ENCODE measurements at regions not wholly inside any gene's neighbourhood (a gene's known extent, or its start where the extent isn't known, plus 50 kb on each side); places are given as distances from the start of the nearest gene placed in this dataset.

DNA sequence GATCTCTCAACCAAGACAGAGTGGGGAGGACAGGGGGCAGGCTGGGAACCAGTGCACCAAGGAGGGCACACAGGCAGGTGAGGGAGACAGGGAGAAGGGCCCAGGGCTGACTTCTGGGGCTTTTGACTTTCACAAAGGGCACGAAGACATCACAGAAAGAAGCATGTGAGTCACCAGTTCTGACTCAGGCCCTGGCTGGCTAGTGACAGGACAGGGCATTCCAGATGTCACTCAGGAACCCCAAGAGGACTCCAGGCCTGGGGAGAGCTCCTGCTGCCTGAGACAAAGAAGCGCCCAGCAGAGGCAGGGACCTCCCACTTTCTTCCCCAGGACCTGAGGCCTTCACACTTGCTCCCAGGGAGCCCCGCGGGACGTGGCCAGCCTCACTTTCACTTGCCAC lies 497.2 kb downstream of the BUD13 start:
- Histone ChIP-seq H3K36me3 (no peaks in the 10 kb centered on the region), H3K27ac (no peak overlapping the region), H3K27me3 (no peaks in the 10 kb centered on the region), H3K9me3 (no peaks in the 10 kb centered on the region), H3K4me3 (no peak overlapping the region), H3K4me1 (no peaks in the 10 kb centered on the region)
- intact Hi-C loops (cut with DNase I): loop anchor here (5.0 kb wide), 1 partner anchor 938 kb away; no protein-coding TSS in a partner anchor
- TF ChIP-seq POLR2A (IDR thresholded peaks at IDR 0.05) (no peak), POLR2AphosphoS5 (IDR thresholded peaks at IDR 0.05; ENCODE audit: insufficient read depth in 1 of 2, low read depth in 1 of 2) (no peak)
- TF ChIP-seq, protein P1, sequence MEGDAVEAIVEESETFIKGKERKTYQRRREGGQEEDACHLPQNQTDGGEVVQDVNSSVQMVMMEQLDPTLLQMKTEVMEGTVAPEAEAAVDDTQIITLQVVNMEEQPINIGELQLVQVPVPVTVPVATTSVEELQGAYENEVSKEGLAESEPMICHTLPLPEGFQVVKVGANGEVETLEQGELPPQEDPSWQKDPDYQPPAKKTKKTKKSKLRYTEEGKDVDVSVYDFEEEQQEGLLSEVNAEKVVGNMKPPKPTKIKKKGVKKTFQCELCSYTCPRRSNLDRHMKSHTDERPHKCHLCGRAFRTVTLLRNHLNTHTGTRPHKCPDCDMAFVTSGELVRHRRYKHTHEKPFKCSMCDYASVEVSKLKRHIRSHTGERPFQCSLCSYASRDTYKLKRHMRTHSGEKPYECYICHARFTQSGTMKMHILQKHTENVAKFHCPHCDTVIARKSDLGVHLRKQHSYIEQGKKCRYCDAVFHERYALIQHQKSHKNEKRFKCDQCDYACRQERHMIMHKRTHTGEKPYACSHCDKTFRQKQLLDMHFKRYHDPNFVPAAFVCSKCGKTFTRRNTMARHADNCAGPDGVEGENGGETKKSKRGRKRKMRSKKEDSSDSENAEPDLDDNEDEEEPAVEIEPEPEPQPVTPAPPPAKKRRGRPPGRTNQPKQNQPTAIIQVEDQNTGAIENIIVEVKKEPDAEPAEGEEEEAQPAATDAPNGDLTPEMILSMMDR (IDR thresholded peaks at IDR 0.05): no peak
- no peak for DNase-seq (ENCODE audit: extremely low spot score in 2 of 2)

DNA sequence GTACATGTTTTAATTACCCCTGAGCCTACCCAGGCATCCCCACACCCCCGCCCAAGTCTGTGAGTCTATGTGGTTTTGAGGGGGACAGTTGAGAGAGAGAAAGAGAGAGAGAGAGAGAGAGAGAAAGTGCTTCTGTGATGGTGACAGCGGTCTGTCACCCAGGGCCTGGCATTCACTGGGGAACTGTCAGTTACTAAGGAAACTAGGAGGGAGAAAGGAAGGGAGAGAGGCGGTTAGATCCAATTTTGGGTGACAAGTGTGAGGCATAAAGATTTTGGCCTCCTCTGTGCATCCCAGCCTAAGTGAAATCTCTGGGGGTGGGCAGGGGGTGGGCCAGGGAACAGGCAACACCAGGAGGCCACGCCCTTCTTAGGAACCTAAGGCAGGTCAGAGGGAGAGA lies 498.3 kb downstream of the BUD13 start:
- Histone ChIP-seq H3K36me3 (no peaks in the 10 kb centered on the region), H3K9me3 (no peaks in the 10 kb centered on the region), H3K27ac (no peak overlapping the region), H3K27me3 (no peaks in the 10 kb centered on the region), H3K4me1 (no peaks in the 10 kb centered on the region), H3K4me3 (no peak overlapping the region)
- DNase-seq (ENCODE audit: extremely low spot score in 2 of 2): no peak
- intact Hi-C loops (cut with DNase I): no loop called here
- TF ChIP-seq, protein P1 (IDR thresholded peaks at IDR 0.05): no peak
- TF ChIP-seq POLR2A (IDR thresholded peaks at IDR 0.05) (no peak), POLR2AphosphoS5 (IDR thresholded peaks at IDR 0.05; ENCODE audit: insufficient read depth in 1 of 2, low read depth in 1 of 2) (no peak)

DNA sequence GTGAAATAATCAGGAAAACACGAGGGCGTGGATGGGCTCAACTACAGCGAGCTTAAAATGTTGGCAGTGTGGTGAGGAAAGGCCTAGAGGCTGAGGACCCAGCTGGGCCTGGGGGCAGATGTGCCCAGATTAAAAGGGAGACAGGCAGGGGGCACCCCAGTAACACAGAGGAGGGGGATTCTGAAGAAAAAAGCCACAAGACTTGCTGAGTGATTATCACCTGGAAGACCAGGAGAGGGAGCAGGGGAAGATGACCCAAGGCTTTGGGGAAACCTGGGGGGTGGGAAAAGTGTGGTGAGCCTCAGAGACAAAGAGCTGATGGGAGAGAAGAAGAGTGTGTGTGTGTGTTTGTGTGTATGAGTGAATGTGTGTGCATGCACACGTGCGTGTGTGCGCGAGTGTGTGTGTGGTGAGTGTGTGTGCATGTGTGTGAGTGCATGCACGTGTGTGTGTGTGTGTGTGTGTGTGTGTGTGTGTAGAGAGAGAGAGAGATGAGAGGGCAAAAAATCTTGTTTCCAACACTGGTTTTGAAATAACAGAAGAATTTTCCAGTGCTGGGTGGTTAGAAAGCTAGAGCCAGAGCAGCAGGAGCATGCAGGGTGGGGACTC lies 500.5 kb downstream of the BUD13 start:
- H3K27me3 ChIP-seq: no peaks in the 10 kb centered on the region
- H3K27ac ChIP-seq: no peak overlapping the region
- no peak for DNase-seq (ENCODE audit: extremely low spot score in 2 of 2)
- intact Hi-C loops (cut with DNase I): no loop called here
- no peaks in the 10 kb centered on the region for H3K36me3 ChIP-seq
- no peaks in the 10 kb centered on the region for H3K9me3 ChIP-seq
- H3K4me1 ChIP-seq: no peaks in the 10 kb centered on the region
- TF ChIP-seq POLR2A (IDR thresholded peaks at IDR 0.05) (no peak), POLR2AphosphoS5 (IDR thresholded peaks at IDR 0.05; ENCODE audit: insufficient read depth in 1 of 2, low read depth in 1 of 2) (no peak)
- TF ChIP-seq, protein P1 (IDR thresholded peaks at IDR 0.05): no peak
- no peak overlapping the region for H3K4me3 ChIP-seq

DNA sequence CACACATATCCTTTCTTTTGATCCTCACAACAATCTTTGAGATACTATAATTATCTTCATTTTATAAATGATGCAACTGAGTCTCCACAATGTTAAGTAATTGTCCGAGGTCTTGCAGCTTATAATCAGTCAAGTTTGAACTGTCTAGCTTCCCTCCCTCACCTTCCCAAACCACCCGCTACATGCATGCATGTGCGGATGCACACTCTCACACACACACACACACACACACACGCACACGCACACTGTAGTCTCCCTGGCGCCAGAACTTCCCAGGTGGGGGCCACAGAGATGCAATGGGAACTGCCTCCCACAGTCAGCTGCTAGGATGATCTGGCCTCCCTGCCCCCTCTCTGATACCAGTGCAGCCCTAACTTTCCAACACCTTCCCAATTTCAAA lies 501.3 kb downstream of the BUD13 start:
- Histone ChIP-seq H3K36me3 (no peaks in the 10 kb centered on the region), H3K9me3 (no peaks in the 10 kb centered on the region), H3K27me3 (no peaks in the 10 kb centered on the region), H3K4me1 (no peaks in the 10 kb centered on the region), H3K4me3 (no peak overlapping the region), H3K27ac (no peak overlapping the region)
- intact Hi-C loops (cut with DNase I): no loop called here
- no peak for DNase-seq (ENCODE audit: extremely low spot score in 2 of 2)
- no peak for TF ChIP-seq POLR2A (IDR thresholded peaks at IDR 0.05)
- TF ChIP-seq, protein P1 (IDR thresholded peaks at IDR 0.05): no peak
- no peak for TF ChIP-seq POLR2AphosphoS5 (IDR thresholded peaks at IDR 0.05; ENCODE audit: insufficient read depth in 1 of 2, low read depth in 1 of 2)

DNA sequence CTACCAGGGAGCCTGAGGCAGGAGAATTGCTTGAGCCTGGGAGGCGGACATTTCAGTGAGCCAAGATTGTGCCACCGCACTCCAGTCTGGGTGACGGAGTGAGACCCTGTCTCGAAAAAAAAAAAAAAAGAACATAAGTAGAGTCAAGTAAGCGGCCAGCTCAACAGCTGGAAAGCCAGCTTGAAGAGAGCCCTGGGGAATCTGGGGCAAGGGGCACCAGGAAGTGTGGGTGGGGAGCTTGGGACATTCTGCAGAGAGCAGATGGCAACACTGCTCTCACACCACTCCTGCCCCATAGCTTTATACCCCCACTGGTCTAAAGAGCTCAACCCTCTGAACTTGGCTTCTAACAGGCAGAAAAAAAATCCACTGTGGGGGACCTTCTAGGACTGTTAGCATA lies 505.6 kb downstream of the BUD13 start:
- no peaks in the 10 kb centered on the region for H3K4me1 ChIP-seq
- no peaks in the 10 kb centered on the region for H3K9me3 ChIP-seq
- intact Hi-C loops (cut with DNase I): no loop called here
- no peaks in the 10 kb centered on the region for H3K27me3 ChIP-seq
- no peak overlapping the region for H3K27ac ChIP-seq
- DNase-seq (ENCODE audit: extremely low spot score in 2 of 2): no peak
- H3K4me3 ChIP-seq: no peak overlapping the region
- H3K36me3 ChIP-seq: no peaks in the 10 kb centered on the region
- TF ChIP-seq, protein P1 (IDR thresholded peaks at IDR 0.05): no peak
